Neural crest cell (in vitro differentiated cells): ENCODE measurements at regions not wholly inside any gene's neighbourhood (a gene's known extent, or its start where the extent isn't known, plus 50 kb on each side); places are given as distances from the start of the nearest gene placed in this dataset.

Source experiments
- DNase-seq: peaks from one replicate; pipeline ENCODE4 v3.0.0; 2021; ENCODE audit warnings: low read depth, mixed read lengths, low spot score
- H3K27ac Mint-ChIP-seq: one replicate; pipeline ENCODE4 v1.8.0; 2021; ENCODE audit warnings: mild to moderate bottlenecking, mixed read lengths; ENCODE audit not compliant: unreplicated experiment
- H3K27me3 Mint-ChIP-seq: 2 replicates; pipeline ENCODE4 v1.8.0; 2021; ENCODE audit warnings: low read depth, mild to moderate bottlenecking, mixed read lengths
- H3K36me3 Mint-ChIP-seq: 2 replicates; pipeline ENCODE4 v1.8.0; 2021; ENCODE audit warnings: low read depth, mild to moderate bottlenecking, mixed read lengths
- H3K4me1 Mint-ChIP-seq: 2 replicates; pipeline ENCODE4 v1.8.0; 2021; ENCODE audit warnings: mixed read lengths
- H3K4me3 Mint-ChIP-seq: one replicate; pipeline ENCODE4 v1.8.0; 2021; ENCODE audit warnings: mild to moderate bottlenecking, mixed read lengths
- H3K9me3 Mint-ChIP-seq: 2 replicates; pipeline ENCODE4 v1.8.0; 2021; ENCODE audit warnings: mixed read lengths
- TF ChIP-seq, protein P1 (sequence below): fragments of 200-600 bp; sonication (generic); conservative IDR thresholded peaks from 2 replicates; pipeline ENCODE4 v1.5.0; 2021; ENCODE audit warnings: antibody characterized with exemption, mild to moderate bottlenecking

DNA sequence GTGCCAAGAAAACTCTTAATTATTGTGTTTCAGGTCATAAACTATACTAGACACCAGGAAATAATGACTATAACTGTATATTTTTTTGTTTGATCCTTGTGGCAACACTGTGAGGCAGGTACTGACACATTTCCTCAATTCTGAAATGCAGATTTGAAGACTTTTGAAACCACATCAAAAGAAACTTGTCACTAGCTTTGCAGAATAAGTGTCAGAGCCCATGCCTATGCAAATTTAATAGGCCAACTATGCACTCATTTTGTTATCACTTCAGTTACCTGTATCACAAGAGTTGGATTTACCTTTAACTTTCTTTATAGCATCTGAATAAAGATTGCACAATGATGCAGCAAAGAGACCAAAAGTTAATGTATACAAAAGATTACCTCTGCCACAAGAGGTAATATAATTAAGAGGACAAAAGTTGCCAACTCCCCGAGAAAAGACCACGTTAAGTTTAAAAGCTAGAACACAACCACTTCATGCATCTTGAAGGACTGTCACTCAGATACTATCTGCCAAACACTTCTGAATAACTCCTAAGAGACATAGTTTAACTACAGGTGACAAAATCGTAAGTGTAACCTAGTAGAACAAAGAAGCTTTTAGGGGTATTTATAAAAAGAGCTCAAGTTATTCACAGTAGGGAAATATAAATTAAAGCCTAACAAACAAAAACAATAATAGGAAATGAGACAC is 80.5 kb downstream of the ELAPOR2 start:
- no peak overlapping the region for H3K4me3 Mint-ChIP-seq
- DNase-seq, result no peak
- TF ChIP-seq, protein P1, sequence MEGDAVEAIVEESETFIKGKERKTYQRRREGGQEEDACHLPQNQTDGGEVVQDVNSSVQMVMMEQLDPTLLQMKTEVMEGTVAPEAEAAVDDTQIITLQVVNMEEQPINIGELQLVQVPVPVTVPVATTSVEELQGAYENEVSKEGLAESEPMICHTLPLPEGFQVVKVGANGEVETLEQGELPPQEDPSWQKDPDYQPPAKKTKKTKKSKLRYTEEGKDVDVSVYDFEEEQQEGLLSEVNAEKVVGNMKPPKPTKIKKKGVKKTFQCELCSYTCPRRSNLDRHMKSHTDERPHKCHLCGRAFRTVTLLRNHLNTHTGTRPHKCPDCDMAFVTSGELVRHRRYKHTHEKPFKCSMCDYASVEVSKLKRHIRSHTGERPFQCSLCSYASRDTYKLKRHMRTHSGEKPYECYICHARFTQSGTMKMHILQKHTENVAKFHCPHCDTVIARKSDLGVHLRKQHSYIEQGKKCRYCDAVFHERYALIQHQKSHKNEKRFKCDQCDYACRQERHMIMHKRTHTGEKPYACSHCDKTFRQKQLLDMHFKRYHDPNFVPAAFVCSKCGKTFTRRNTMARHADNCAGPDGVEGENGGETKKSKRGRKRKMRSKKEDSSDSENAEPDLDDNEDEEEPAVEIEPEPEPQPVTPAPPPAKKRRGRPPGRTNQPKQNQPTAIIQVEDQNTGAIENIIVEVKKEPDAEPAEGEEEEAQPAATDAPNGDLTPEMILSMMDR, result no peak
- peaks cover 9% of the 10 kb centered on the region for H3K9me3 Mint-ChIP-seq
- H3K27ac Mint-ChIP-seq, result no peak overlapping the region
- H3K27me3 Mint-ChIP-seq, result no peaks in the 10 kb centered on the region
- peaks cover 17% of the 10 kb centered on the region for H3K36me3 Mint-ChIP-seq
- H3K4me1 Mint-ChIP-seq, result peaks cover 25% of the 10 kb centered on the region

DNA sequence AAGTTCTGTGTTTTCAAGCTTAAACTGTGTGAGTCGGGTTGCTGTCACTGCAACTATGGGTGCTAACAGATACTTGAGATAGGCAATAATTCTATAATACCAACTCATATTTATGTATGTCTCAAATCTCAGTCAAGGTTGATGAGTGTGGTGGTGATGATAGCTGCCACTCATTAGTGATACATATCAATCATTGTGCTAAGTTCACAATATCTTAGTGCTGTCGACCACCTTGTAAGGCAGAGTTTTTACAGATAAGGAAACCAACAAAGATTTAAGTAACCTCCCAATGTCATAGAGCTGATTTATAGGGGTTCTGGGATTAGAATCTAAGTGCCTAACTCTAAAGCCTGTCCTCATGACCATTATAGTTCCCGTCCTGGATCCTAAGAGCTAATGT is 82.5 kb downstream of the ELAPOR2 start:
- Mint-ChIP-seq H3K27me3 (no peaks in the 10 kb centered on the region), H3K36me3 (peaks cover 13% of the 10 kb centered on the region), H3K4me3 (no peak overlapping the region), H3K9me3 (peaks cover 3% of the 10 kb centered on the region), H3K27ac (no peak overlapping the region), H3K4me1 (peaks cover 35% of the 10 kb centered on the region)
- no peak for DNase-seq
- TF ChIP-seq, protein P1, result no peak

DNA sequence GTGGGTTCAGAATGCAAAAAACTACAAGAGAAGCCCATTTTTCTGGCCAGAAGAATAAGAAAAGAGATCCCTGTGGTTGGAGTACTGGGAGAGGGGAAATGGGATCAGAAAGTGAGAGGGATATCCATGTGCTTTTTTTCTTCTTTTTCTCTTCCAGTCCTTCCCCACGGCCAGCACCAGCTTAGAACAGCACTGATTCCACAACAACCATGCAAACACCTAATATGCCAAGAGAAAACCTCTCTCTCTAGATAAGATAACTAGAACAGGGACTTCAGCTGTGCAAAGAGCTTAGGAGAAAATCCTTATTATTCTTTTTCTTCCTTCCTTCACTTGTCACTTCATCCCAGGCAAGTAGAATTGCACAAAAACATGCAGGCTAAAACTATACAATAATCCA is 83.5 kb downstream of the ELAPOR2 start:
- Mint-ChIP-seq H3K36me3 (peaks cover 6% of the 10 kb centered on the region), H3K27me3 (no peaks in the 10 kb centered on the region), H3K27ac (peak overlapping the region; percentile 15), H3K9me3 (peaks cover 3% of the 10 kb centered on the region), H3K4me1 (peaks cover 32% of the 10 kb centered on the region), H3K4me3 (no peak overlapping the region)
- TF ChIP-seq, protein P1, result no peak
- no peak for DNase-seq

DNA sequence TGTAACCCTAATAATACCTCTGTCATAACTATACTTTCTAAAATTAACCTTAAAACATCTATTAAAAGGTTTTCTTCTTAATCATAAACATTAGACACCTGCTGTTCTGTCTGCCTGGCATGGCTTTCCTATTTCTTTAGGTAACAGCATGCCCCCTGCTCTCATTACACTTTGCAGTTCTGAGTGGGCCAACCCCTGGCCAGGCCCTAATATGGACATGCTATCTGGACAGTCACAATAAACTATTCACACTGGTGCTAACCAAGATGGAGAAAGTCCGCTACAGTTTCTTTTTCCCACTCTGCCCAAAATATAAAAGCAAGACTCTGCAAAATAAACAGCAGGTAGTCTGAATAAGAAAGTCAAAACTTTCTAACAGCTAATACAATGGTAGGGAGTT is 84.0 kb downstream of the ELAPOR2 start:
- Mint-ChIP-seq H3K9me3 (peaks cover 3% of the 10 kb centered on the region), H3K4me1 (peaks cover 28% of the 10 kb centered on the region), H3K27me3 (no peaks in the 10 kb centered on the region), H3K4me3 (no peak overlapping the region), H3K36me3 (peaks cover 6% of the 10 kb centered on the region), H3K27ac (no peak overlapping the region)
- TF ChIP-seq, protein P1, result no peak
- DNase-seq, result no peak

DNA sequence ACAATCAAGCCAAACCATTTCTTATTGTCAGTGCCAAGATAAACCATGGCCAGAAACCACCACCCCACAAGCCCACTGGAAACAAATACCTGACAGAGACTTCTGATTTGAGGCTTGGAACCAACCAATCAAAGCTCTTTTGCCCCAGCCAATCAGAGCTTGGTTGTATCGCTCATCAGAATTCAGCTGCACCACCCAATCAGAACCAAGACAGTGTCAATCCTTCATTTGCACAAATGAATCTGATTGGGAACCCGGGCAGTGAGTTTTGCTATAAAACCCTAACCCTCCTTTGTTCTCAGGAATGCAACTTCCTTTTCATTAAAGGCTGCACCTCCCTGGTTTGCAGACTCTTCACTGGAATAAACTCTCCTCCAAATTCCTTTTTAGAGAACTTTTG is 87.4 kb downstream of the ELAPOR2 start:
- peaks cover 6% of the 10 kb centered on the region for H3K36me3 Mint-ChIP-seq
- DNase-seq, result no peak
- H3K4me1 Mint-ChIP-seq, result peaks cover 29% of the 10 kb centered on the region
- H3K9me3 Mint-ChIP-seq, result peaks cover 3% of the 10 kb centered on the region
- no peak overlapping the region for H3K27ac Mint-ChIP-seq
- TF ChIP-seq, protein P1, result no peak
- H3K27me3 Mint-ChIP-seq, result no peaks in the 10 kb centered on the region
- H3K4me3 Mint-ChIP-seq, result no peak overlapping the region
